Activated CD4-positive, alpha-beta T cell treated with anti-CD3 and anti-CD28 coated beads, Interleukin-2, amount 50 U/mL, for 16 hours (primary cell): ENCODE measurements at regions not wholly inside any gene's neighbourhood (a gene's known extent, or its start where the extent isn't known, plus 50 kb on each side); places are given as distances from the start of the nearest gene placed in this dataset.
A peak's percentile ranks its signal among the peaks of the same experiment; 100 is the strongest.
"Not testable (repeated sequence)": the region's sequence is repeated elsewhere in the genome, so short reads cannot be mapped to it uniquely, and the experiment has no call there.

Source experiments
- DNase-seq: peaks from one replicate; pipeline ENCODE4 v3.0.0-alpha.2; 2020

DNA sequence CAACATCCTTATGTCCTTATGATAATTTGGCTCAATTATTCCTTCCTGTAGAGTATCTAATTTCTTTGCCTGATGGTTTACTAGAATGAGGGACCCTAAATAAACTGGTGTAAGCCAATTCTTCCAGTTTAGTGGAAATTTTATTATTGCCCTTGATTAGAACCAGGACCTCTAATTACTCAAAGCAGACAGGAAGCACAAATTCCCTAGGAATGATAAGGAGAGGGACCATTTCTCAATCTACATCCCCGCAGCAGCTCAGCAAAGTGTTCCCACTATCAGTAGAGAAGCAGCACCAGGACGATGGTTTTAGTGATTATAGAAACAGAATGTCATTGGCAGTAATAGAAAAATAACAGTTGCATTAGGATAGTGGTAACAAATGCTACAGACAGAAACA lies 97.1 kb downstream of the PLPPR4 start:
- no peak for DNase-seq

GRCh38 chr1:99363531-99363930 lies 99.2 kb downstream of the PLPPR4 start:
- no peak for DNase-seq

GRCh38 chr1:99365141-99365540 lies 100.8 kb downstream of the PLPPR4 start:
- DNase-seq: no peak

DNA sequence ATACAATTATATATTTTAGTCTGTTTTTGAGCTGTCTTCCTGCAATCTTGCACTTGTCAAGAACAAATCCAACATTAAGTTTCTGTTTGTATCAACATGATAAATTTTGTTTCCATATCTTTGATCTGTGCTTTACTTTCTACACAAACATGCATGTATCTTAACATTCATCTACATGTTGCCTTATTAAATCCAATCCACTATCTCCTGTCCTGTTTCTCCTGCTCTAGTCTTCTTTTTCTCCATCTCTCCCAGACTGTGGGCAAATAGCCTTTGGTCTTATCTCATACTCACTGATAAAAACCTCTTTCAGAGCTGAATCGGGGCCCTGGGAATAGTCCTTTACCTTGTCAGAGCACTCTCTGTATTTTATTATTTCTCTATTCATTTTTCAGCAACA lies 101.3 kb downstream of the PLPPR4 start:
- DNase-seq: no peak

GRCh38 chr1:99369154-99369553 lies 104.9 kb downstream of the PLPPR4 start:
- DNase-seq: no peak

DNA sequence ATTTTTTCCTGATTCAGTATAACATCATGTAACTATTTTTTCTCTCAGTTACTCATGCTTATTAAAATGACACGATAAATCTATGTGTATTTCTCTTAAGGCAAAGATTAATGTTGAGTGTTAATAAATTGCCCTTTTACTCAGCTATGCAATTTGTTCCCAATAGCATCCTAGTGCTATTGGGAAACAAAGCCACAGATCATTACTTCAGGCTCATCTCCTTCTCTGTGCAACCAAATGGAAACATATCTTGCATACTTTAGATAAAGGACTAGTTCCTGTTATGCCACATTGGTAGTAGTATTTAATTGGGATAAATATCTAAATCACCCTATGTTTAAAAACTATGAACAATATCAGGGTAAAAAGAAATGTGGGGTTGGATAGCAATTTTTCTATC lies 106.2 kb downstream of the PLPPR4 start:
- no peak for DNase-seq

DNA sequence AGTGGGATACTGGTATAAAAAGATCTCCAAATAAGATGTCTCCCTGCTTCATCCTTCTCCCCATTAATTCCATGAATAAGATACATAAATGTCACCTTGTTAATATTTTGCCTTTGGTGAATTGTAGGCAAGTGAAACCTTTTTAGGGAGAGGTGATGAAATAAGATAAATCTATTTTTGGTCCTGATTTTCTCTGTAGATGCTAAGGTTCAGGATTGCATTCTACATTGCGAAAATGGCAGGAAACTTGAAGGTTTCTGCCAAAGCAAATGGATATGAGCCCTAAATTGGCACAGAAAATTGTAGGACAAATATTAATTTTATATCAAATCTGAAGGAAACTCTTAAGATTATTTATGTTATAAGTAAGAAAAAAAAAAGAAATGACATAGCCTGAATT lies 107.1 kb downstream of the PLPPR4 start:
- no peak for DNase-seq

DNA sequence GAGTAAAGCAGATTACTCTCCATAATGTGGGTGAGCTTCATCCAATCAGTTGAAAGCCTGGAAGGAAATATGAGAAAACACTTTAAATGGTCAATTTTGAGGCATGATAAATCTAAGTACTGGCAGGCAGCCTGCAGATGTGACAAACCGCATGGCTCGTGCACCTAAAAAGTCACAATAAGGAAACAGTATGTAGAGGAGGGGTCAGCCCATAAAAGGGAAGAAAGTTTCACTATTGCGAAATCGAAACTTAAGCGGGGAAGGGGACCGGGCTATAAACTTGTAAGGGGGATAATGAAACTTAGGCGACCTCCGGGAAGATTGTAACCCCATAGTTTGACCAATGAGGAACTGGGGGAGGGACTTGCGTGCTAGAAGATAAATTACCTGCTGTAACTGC lies 109.8 kb downstream of the PLPPR4 start:
- no peak for DNase-seq

- not testable (repeated sequence) for DNase-seq
Measured at GRCh38 chr1:99374693-99375092, 110.4 kb downstream of the PLPPR4 start.

DNA sequence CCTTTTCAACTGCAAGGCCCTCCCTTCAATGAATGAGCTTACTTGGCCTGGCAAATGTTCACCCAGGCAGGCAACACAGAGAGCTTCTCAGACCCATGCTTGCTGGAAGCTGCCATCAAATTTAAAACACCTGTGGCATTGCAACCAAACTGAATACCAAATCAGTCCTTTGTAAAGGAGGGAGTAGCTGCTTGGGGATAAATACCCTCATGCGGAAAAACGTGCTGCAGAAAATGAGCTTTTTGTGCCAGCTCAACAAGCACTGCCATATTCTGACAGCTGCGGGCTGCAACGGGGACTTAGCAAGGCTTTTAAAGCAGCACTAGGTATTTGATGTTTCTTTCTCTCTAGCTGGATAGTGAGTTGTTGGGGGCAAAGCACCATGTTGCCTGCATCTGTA lies 119.7 kb downstream of the PLPPR4 start:
- no peak for DNase-seq

GRCh38 chr1:99385852-99386251 lies 121.6 kb downstream of the PLPPR4 start:
- DNase-seq: no peak

DNA sequence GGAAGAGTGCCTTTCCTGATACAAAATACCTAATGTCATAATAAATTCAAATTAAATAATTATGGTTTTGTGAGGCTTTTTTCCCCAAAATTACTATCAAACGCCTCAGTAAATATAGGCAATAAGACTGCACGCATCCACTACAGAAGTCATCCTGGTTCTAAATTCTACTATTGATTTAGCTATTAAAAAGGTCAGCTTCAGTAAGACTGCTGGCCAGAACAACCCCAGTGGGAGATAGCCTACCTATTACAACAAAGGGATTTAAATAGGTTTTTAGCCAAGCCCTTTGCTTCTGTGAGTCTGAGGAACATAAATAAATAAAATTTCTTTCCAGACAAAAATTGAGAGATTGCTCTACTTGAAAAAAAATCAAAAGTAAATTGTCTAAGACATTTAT lies 132.1 kb downstream of the PLPPR4 start:
- DNase-seq: no peak

DNA sequence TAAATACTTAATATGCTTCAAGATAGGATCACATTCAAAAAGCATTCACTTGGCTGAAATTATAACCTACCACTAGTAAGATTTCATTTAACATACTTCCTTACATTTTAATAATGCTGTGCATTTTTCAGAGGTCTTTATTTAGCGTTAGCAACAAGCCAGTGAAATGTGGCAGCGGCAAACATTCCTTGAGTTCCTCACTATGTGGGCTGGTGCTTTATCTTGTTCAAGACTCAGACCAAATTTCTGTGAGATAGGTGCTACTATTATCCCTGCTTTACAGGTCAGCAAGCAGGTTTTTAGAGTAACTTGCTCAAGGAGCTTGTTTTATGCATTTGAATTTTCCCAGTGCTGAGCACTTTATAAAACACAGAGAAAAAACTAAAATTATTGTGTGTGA lies 132.7 kb downstream of the PLPPR4 start:
- no peak for DNase-seq

GRCh38 chr1:99397863-99398262 lies 133.6 kb downstream of the PLPPR4 start:
- DNase-seq: no peak

DNA sequence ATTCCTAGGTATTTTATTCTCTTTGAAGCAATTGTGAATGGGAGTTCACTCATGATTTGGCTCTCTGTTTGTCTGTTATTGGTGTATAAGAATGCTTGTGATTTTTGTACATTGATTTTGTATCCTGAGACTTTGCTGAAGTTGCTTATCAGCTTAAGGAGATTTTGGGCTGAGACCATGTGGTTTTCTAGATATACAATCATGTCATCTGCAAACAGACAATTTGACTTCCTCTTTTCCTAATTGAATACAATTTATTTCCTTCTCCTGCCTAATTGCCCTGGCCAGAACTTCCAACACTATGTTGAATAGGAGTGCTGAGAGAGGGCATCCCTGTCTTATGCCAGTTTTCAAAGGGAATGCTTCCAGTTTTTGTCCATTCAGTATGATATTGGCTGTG lies 137.3 kb downstream of the PLPPR4 start:
- not testable (repeated sequence) for DNase-seq

GRCh38 chr1:99404399-99404798 lies 140.1 kb downstream of the PLPPR4 start:
- not testable (repeated sequence) for DNase-seq

GRCh38 chr1:99405325-99405724 lies 141.0 kb downstream of the PLPPR4 start:
- DNase-seq: not testable (repeated sequence)

DNA sequence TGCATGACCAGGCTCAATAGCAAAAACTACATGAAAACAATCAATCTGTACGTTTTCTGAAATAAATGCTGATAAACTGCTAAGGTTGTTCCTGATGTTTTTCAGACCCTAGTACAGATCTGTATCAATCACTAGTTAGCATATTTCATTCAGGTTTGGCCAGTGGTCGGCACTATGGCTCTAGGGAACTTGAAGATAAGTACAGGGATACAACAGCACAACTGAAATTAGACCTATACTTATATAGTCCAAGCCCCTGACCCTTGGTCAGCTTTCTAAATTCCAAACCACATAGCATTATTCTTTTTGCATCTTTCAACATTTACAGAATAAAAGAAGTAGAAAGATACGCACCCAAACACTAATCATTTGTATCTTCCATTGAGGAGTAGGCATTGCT lies 142.7 kb downstream of the PLPPR4 start:
- no peak for DNase-seq

- DNase-seq: no peak
Measured at GRCh38 chr1:99424087-99424486, 159.8 kb downstream of the PLPPR4 start.

- no peak for DNase-seq
Measured at GRCh38 chr1:99429754-99430153, 165.5 kb downstream of the PLPPR4 start.

GRCh38 chr1:99438656-99439230 lies 174.5 kb downstream of the PLPPR4 start:
- DNase-seq: no peak

GRCh38 chr1:99439433-99440075 lies 175.3 kb downstream of the PLPPR4 start:
- no peak for DNase-seq

GRCh38 chr1:99441299-99442095 lies 177.2 kb downstream of the PLPPR4 start:
- peak; percentile 6 for DNase-seq

DNA sequence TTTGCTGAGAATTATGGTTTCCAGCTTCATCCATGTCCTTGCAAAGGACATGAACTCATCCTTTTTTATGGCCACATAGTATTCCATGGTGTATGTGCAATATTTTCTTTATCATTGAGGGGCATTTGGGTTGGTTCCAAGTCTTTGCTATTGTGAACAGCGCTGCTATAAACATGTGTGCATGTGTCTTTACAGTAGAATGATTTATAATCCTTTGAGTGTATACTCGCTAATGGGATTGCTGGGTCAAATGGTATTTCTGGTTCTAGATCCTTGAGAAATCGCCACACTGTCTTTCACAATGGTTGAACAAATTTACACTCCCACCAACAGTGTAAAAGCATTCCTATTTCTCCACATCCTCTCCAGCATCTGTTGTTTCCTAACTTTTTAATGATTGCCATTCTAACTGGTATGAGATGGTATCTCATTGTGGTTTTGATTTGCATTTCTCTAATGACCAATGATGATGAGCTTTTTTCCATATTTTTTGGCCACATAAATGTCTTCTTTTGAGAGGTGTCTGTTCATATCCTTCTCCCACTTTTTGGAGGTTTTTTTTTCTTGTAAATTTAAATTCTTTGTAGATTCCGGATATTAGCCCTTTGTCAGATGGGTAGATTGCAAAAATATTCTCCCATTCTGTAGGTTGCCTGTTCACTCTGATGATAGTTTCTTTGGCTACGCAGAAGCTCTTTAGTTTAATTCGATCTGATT lies 180.1 kb downstream of the PLPPR4 start:
- DNase-seq: not testable (repeated sequence)
